Hepatic stellate cell (primary cell): ENCODE measurements at regions not wholly inside any gene's neighbourhood (a gene's known extent, or its start where the extent isn't known, plus 50 kb on each side); places are given as distances from the start of the nearest gene placed in this dataset.

Experiments used
- DNase-seq: peaks from one replicate; pipeline ENCODE4 v3.0.0; 2011; ENCODE audit warnings: low spot score

DNA sequence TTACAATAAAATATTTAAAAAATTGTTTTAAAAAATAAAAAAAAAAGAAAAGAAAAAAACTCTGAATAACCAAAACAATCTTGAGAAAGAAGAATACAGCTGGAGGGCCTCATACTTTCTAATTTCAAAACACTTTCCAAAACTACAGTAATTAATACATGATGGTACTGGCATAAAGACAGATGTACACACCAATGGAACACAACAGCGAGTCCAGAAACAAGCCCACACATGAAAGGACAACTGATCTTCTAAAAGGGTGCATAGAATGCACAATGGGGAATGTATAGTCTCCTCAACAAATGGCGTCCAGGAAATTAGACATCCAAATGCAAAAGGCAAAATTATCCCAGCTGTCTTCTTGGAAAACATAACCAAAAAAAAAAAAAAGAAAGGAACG, 99.6 kb downstream of the LURAP1L start:
- DNase-seq: no peak

DNA sequence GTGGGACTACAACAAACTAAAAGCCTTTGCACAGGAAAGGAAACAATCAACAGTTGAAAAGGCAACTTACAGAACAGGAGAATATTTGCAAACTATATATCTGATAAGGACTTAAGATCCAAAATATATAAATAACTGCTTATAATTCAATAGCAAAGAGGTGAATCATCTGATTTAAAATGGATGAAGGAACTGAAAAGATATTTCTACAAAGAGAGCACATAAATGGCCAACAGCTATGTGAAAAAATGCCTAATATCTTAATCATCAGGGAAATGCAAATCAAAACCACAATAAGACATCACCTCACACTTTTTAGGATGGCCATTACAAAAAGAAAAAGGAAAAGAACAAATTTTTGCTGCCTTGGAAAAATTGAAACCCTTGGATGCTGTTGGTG, 100.4 kb downstream of the LURAP1L start:
- DNase-seq: no peak

GRCh38 chr9:12876872-12877271, 102.1 kb downstream of the LURAP1L start:
- no peak for DNase-seq

DNA sequence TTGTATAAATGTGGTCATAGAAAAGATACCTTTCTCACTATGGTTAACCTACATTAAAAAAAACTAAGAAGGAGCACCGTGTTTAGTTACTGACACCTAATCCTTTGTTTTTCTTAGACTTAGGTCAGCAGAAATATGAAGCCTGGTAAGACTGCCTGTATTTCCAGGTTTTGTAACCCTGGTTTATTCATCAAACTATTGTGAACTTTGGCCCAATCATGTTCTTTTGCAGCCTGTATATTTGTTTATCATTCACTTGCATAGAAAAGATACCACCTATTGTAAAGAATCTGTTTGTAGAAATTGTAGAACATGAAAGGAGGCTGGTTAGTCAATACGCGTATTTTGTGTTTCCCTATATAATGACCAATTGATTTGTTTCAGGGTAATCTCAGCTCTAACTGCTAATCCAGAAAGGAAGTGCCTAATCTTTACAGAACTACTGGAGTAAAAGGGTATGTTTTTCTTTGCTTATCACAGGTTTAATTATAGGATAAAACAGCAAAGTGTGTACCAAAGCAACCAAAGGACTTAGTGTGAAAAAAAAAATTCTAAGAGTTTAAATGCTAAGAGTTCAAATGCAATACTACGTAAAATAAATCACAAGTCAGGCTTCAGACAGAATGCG, 103.6 kb downstream of the LURAP1L start:
- DNase-seq: no peak

DNA sequence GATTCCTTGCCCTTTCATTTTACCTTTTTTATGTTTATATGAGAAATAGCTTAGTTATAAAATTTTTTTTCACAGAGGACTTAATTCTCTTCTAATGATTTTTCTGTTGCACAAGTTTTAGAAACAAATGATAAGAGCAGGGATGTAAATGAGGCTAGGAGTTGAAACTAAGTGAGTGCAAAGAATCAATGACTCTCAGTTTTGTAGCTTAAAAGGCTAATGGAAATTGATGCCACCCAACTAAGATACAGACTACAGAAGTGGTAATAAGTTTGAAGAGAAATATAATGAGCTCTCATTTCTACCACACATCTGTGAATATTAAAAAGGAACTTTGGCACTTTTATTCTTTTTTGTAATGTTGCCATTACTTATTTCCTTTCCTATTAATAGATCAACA, 105.1 kb downstream of the LURAP1L start:
- no peak for DNase-seq

DNA sequence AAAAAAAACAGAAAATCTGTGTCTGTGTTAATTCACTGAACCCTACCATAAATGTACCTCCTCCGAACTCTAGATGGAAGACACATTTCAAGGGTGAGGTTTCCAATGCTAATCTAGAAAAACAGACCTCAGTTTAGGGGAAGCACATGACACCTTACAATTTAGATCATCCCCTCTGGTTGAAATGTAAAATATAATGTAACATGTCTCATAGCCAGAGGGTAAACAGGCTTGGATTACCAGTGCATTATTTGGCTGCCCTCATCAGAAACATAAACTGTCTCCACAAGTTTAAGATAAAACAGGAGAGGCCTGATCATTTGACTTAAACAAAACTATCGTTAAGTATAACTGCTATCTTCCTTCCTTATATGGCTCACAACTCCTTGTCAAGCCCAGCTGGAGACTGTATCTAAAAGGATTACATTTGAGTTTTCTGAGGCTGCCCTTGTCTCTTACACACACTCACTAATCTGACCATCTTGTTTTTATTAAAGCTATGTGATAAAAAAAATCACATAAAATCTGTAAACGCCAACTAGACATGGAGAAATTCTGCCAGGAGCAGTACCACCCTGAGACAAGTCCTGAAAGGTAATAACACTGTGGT, 105.7 kb downstream of the LURAP1L start:
- no peak for DNase-seq

DNA sequence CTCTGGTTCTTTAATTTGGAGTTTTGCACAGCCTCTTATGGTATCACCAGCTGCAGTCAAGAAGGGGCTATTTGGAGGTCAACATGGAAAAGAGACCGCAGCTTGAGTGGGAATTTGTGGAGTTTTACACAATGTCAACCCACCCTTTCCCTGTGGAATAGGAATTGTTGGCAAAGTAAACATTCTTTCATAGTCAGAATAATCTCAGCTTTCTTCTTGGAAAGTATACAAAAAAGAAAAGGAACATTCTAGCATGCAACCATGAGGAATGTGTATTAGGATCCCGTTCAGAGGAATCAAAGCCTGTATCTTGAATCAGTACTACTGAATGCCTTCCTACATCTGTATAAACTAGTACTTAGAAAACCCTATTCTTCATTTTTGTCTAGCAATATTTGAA, 107.6 kb downstream of the LURAP1L start:
- DNase-seq: peak; percentile 20

DNA sequence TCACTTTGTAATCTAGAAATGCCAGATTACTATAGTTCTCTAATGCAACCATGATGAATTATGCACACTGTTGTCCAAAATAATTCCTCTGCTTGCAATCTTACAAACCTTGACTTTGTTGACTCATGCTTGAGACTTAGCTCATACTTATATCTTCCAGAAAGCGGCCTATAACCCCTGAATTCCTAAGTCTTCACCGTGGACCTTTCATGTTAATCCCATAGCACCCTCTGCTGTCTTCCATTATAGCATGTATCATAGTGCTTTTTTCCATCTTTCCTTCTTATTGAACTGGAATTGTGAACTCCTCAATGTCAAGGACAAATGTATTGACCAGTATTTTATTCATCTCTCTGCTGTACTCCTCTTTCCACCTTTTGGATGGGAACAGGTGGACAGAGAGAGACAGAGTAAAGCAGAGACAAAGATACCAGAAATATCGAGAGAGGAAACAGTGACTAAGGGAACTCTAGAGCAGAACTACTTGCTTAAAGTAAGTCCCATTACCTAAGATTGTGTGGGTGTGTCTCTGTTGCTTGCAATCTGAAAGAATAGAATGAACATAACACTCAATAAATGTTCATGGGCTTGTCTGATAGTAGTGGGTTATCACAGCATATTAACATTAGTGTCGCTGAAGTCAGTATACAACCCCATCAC, 110.0 kb downstream of the LURAP1L start:
- peak; percentile 21 for DNase-seq

DNA sequence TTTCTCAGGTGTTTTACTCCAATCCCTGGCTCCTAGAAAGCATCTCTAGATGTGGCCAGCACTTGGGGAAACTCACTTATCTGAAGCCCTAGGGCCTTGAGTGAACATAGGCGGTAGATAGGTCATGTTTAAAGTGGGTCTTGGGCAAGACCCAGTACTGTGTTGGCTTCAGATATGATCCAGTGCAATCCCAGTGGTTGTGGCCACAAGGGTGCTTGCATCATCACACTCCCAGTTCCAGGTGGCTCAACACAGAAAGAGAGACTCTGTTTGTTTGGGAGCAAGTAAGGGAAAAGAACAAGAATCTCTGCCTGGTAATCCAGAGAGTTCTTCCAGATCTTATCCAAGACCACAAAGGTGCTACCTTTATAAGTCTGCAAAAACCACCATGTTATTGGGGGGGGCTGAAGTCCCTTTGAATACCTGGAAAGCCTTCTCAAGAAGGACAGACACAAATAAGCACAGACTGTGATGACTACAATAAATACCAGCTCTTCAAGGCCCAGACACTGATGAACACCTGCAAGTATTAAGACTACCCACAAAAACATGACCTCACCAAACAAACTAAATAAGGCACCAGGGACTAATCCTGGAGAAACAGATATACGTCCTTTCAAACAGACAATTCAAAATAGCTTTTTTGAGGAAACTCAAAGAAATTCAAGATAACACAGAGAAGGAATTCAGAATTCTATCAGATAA, 114.7 kb downstream of the LURAP1L start:
- DNase-seq: no peak

- DNase-seq: no peak
Measured at GRCh38 chr9:12891588-12891987, 116.8 kb downstream of the LURAP1L start.

DNA sequence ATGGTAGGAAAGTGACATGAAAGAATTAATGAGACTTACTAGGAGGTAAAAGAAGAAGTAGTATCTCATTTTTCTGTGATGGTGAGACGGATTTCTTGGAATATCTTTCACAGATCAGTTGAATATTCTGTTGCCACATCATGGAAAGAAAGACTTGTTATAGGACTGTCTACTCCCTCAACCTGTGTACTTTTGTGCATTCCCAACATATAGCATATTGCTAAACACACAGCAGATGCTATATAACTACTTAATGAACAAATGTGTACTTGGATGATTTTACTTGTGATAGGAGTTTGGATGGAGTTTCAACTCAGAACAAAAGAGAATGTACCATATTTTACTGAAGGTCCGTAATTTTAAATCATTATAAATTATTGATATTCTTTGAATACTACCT, 128.5 kb downstream of the LURAP1L start:
- no peak for DNase-seq

DNA sequence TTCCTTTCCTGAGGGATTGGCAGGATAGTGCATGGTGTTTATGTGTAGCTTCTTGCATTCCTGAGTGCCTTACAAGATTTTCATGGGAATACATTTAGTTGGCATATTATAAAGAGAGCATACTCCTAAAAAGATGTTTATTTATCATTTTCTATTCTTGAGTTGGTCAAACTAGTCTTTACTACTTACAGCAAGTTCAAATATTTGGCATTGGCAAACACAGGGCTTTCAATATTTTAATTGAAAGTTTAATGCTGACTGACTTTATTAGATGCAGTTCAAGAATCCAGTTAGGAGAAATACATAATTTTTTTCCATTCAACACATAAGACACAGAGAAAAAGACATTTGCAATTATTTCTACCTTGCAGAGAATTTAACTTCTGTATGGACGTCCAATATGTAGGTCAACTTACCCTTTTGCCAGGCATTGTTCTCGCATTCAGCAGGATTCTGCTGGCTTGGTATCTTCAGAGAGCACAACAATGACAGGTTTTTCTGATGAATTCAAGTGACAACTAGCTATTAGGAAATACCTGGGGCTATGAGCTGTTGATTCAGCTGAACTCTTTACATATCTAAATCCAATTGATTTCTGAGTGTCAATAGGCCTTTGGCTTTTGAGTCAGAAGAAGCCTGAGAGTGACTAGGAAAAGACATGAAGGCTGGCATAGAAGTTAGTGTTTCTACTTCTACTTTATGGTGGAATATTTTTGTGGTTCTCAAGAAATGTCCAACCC, 129.6 kb downstream of the LURAP1L start:
- DNase-seq: no peak

GRCh38 chr9:12906646-12907045, 131.8 kb downstream of the LURAP1L start:
- no peak for DNase-seq

GRCh38 chr9:12908895-12909294, 134.1 kb downstream of the LURAP1L start:
- DNase-seq: no peak

GRCh38 chr9:12915366-12915954, 140.6 kb downstream of the LURAP1L start:
- no peak for DNase-seq

GRCh38 chr9:12916042-12916441, 141.2 kb downstream of the LURAP1L start:
- DNase-seq: no peak

GRCh38 chr9:12920437-12920836, 145.6 kb downstream of the LURAP1L start:
- DNase-seq: no peak

GRCh38 chr9:12921621-12922020, 146.8 kb downstream of the LURAP1L start:
- DNase-seq: no peak

- no peak for DNase-seq
Measured at GRCh38 chr9:12922224-12922866, 147.5 kb downstream of the LURAP1L start.

DNA sequence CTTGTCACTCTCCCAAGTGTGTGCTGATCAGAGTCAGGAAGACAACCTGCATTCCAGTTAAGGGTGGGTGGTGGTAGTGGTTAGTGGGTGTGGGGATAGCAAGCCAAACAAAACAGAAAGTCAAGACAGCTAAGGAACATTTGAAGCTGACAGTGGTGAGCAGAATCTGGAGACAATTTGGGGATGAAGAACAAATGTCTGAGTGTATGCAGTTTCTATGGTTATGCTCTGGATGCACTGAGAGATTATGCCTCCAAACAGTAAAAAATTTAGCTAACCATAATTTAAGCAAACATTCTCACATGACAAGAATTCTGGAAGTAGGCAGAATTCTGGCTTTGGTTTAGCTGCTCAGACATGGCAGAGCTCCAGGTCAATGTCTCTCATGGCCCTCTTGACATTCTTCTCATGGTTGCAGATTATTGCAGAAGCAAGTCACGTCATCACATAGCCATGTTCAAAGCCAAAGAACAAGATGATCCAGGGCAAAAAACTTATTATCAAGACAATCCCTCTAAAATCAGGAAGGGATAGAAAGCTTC, 148.7 kb downstream of the LURAP1L start:
- DNase-seq: peak; percentile 40

GRCh38 chr9:12930906-12931305, 156.1 kb downstream of the LURAP1L start:
- DNase-seq: no peak
